ENCODE measurements at regions not wholly inside any gene's neighbourhood (a gene's known extent, or its start where the extent isn't known, plus 50 kb on each side); places are given as distances from the start of the nearest gene placed in this dataset.

GRCh38 chr9:2502210-2502609 lies 119.4 kb upstream of the VLDLR start:
- no peak for TF ChIP-seq CTCF (IDR thresholded peaks at IDR 0.05)
- no peak for TF ChIP-seq POLR2A (IDR thresholded peaks at IDR 0.05)
- no peak for TF ChIP-seq EP300 (IDR thresholded peaks at IDR 0.05; ENCODE audit: low read depth)
- TF ChIP-seq POLR2AphosphoS5 (IDR thresholded peaks at IDR 0.05): no peak

All from transverse colon (tissue), 4 donors.